ENCODE measurements at regions not wholly inside any gene's neighbourhood (a gene's known extent, or its start where the extent isn't known, plus 50 kb on each side); places are given as distances from the start of the nearest gene placed in this dataset.

DNA sequence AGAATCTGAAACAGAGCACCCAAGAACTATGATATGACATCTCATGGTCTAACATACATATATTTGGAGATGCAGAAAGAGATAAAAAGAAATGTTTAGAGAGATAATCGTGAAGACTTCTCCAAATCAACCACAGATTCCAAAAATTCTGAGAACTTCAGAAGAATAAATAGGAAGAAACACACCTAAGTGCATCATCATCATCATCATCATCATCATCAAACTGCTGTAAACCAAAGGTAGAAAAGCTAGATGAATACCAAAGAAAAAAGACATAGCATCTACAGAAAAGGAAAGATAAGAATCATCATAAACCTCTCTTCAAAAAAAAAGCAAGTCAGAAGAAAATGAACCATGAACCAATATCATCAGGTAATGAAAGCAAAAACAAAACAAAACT, 124.2 kb downstream of the PPP1R3A start:
- no peaks in the 10 kb centered on the region for H3K36me3 ChIP-seq (ENCODE audit: control insufficient read depth in 2 of 2, insufficient read depth in 2 of 2, low read length in 1 of 2)
- TF ChIP-seq, protein P1, sequence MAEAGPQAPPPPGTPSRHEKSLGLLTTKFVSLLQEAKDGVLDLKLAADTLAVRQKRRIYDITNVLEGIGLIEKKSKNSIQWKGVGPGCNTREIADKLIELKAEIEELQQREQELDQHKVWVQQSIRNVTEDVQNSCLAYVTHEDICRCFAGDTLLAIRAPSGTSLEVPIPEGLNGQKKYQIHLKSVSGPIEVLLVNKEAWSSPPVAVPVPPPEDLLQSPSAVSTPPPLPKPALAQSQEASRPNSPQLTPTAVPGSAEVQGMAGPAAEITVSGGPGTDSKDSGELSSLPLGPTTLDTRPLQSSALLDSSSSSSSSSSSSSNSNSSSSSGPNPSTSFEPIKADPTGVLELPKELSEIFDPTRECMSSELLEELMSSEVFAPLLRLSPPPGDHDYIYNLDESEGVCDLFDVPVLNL (IDR thresholded peaks at IDR 0.05; ENCODE audit: low read depth, low read length) = no peak
- no peak for TF ChIP-seq ETV6 (conservative IDR thresholded peaks at IDR 0.05 in 1 of 2, IDR thresholded peaks at IDR 0.05 in 1 of 2; ENCODE audit: borderline replicate concordance in 1 of 2, low read depth in 1 of 2)
- TF ChIP-seq PAX5 (IDR thresholded peaks at IDR 0.05; ENCODE audit: borderline replicate concordance, low read depth, low read length) = no peak
- no peak for TF ChIP-seq STAT3 (IDR thresholded peaks at IDR 0.05; ENCODE audit: low read depth, low read length)
- TF ChIP-seq HCFC1 (IDR thresholded peaks at IDR 0.05; ENCODE audit: low read length) = no peak
- TF ChIP-seq, protein P2, sequence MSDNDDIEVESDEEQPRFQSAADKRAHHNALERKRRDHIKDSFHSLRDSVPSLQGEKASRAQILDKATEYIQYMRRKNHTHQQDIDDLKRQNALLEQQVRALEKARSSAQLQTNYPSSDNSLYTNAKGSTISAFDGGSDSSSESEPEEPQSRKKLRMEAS (IDR thresholded peaks at IDR 0.05; ENCODE audit: low read depth, low read length) = no peak
- TF ChIP-seq, protein P3, sequence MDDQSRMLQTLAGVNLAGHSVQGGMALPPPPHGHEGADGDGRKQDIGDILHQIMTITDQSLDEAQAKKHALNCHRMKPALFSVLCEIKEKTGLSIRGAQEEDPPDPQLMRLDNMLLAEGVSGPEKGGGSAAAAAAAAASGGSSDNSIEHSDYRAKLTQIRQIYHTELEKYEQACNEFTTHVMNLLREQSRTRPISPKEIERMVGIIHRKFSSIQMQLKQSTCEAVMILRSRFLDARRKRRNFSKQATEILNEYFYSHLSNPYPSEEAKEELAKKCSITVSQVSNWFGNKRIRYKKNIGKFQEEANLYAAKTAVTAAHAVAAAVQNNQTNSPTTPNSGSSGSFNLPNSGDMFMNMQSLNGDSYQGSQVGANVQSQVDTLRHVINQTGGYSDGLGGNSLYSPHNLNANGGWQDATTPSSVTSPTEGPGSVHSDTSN (IDR thresholded peaks at IDR 0.05; ENCODE audit: insufficient replicate concordance, low read depth, low read length) = no peak
- TF ChIP-seq TARDBP (IDR thresholded peaks at IDR 0.05; ENCODE audit: borderline replicate concordance) = no peak
- no peaks in the 10 kb centered on the region for H3K79me2 ChIP-seq (ENCODE audit: control insufficient read depth, insufficient read depth, low read length)
- RAD21 ChIA-PET (ENCODE audit: unreplicated experiment) = no interaction called here
- no peaks in the 10 kb centered on the region for H3K4me1 ChIP-seq (ENCODE audit: control insufficient read depth, insufficient read depth, low read length)
- H3K27ac ChIP-seq (ENCODE audit: control insufficient read depth, insufficient read depth) = no peak overlapping the region
- CTCF ChIA-PET = no interaction called here
- FAIRE-seq (no peak), DNase-seq (ENCODE audit: low read depth, low spot score) (no peak), ATAC-seq (no peak)
- POLR2A ChIA-PET = no interaction called here
- intact Hi-C loops (cut with micrococcal nuclease; ENCODE audit: unreplicated experiment) (no loop called here), in situ Hi-C loops (cut with MboI) (no loop called here)
- no peak overlapping the region for H2AFZ ChIP-seq (ENCODE audit: control insufficient read depth, low read depth, low read length)
- no peaks in the 10 kb centered on the region for H4K20me1 ChIP-seq (ENCODE audit: control insufficient read depth, insufficient read depth)
- no peaks in the 10 kb centered on the region for H3K27me3 ChIP-seq (replicated peaks in 1 of 2; ENCODE audit: control insufficient read depth in 2 of 2, insufficient read depth in 2 of 2, low read length in 1 of 2)
- no peak overlapping the region for H3K4me3 ChIP-seq
- 0% methylated on average over 1 of the region's 1 CpG for WGBS (ENCODE audit: insufficient coverage, insufficient replicate concordance, low lambda C conversion rate, missing lambda C conversion rate)
- no peak overlapping the region for H3K9ac ChIP-seq (ENCODE audit: control insufficient read depth, insufficient read depth, low read length)
- no TSS peak for BruUV-seq (replicated peaks)
- SMC1A ChIA-PET (ENCODE audit: uncharacterized antibody, unreplicated experiment) = no interaction called here
- H3K9me3 ChIP-seq (replicated peaks; ENCODE audit: control insufficient read depth, insufficient read depth, low read length) = no peaks in the 10 kb centered on the region
- no peak overlapping the region for H3K4me2 ChIP-seq (ENCODE audit: control insufficient read depth, insufficient read depth)
